H1 (cell line): ENCODE measurements at regions not wholly inside any gene's neighbourhood (a gene's known extent, or its start where the extent isn't known, plus 50 kb on each side); places are given as distances from the start of the nearest gene placed in this dataset.

ENCODE experiments used
- ASH2L ChIP-seq: fragments of 200-600, 300-600 bp; sonication (generic); IDR thresholded peaks from one replicate; pipeline ENCODE4 v1.7.1; 2017; ENCODE audit warnings: low read length
- CHD1 ChIP-seq: IDR thresholded peaks from 2 replicates; pipeline ENCODE4 v1.6.1; 2012; ENCODE audit warnings: low read depth, low read length, improper control_type of control experiment
- CHD7 ChIP-seq: fragments of 300-600 bp; sonication (generic); IDR thresholded peaks from 2 replicates; pipeline ENCODE4 v1.7.1; 2012; ENCODE audit warnings: low read length, moderate library complexity, mild to moderate bottlenecking, inconsistent platforms; ENCODE audit not compliant: insufficient replicate concordance
- CREB1 ChIP-seq: IDR thresholded peaks from 2 replicates; pipeline ENCODE4 v1.6.1; 2012; ENCODE audit warnings: inconsistent platforms
- EP300 ChIP-seq, 2 experiments: IDR thresholded peaks; 1 replicate in 1 of 2; 2 replicates in 1 of 2; pipeline ENCODE4 v1.6.1; 2011 to 2012; ENCODE audit warnings: low read depth in 2 of 2, low read length in 2 of 2, mild to moderate bottlenecking in 2 of 2, borderline replicate concordance in 1 of 2, inconsistent platforms in 1 of 2, moderate library complexity in 1 of 2
- JUND ChIP-seq: IDR thresholded peaks from 2 replicates; pipeline ENCODE4 v1.6.1; 2011; ENCODE audit warnings: mild to moderate bottlenecking, improper control_type of control experiment, low read length
- MAFK ChIP-seq: IDR thresholded peaks from 2 replicates; pipeline ENCODE4 v1.6.1; 2012; ENCODE audit warnings: low read depth, mild to moderate bottlenecking, improper control_type of control experiment, low read length
- NANOG ChIP-seq: IDR thresholded peaks from 2 replicates; pipeline ENCODE4 v1.6.1; 2011; ENCODE audit warnings: low read length, low read depth, mild to moderate bottlenecking, inconsistent platforms; ENCODE audit not compliant: insufficient read depth, poor library complexity, severe bottlenecking
- POLR2A ChIP-seq, 2 experiments: IDR thresholded peaks; 1 replicate in 1 of 2; 2 replicates in 1 of 2; pipeline ENCODE4 v1.6.1; 2011; ENCODE audit warnings: low read depth in 2 of 2, low read length in 2 of 2, mild to moderate bottlenecking in 2 of 2; ENCODE audit errors: control extremely low read depth in 1 of 2
- RBBP5 ChIP-seq: IDR thresholded peaks from 2 replicates; pipeline ENCODE4 v1.7.1; 2012; ENCODE audit warnings: low read depth, mild to moderate bottlenecking, inconsistent platforms, low read length, moderate library complexity, borderline replicate concordance
- SIX5 ChIP-seq: IDR thresholded peaks from 2 replicates; pipeline ENCODE4 v1.6.1; 2011; ENCODE audit warnings: mild to moderate bottlenecking, low read depth, low read length
- TBP ChIP-seq: IDR thresholded peaks from 2 replicates; pipeline ENCODE4 v1.6.1; 2011; ENCODE audit warnings: low read depth, low read length, improper control_type of control experiment
- YY1 ChIP-seq: IDR thresholded peaks from 2 replicates; pipeline ENCODE4 v1.6.1; 2011; ENCODE audit warnings: low read depth, mild to moderate bottlenecking, low read length

DNA sequence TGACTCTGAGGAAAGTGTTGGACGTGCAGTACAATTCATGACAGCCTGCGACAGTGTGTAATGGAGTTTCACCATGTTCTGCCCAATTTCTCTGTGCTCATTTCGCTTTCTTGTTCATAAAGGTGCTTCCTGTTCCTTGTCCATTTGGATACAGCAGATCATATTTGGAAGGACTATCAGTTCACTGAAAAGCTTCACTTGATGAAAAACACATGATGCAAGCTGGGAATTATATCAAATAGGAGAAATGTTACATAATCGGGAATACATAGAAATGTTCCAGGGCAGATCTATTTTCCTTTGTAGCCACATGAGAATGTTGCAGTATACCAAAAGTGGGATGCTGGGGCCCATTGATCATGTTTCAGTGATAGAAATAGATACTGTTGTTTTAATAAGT, 266.3 kb upstream of the SLC14A2 start (continued):
- no peak for TF ChIP-seq CHD7
- TF ChIP-seq TBP = no peak
- no peak for TF ChIP-seq YY1
- TF ChIP-seq CHD1 = no peak
- no peak for TF ChIP-seq JUND
- TF ChIP-seq NANOG = no peak
- TF ChIP-seq POLR2A (IDR thresholded peaks at IDR 0.05; ENCODE audit: control extremely low read depth in 1 of 2, low read depth in 2 of 2, low read length in 2 of 2) = no peak
- no peak for TF ChIP-seq RBBP5
- TF ChIP-seq MAFK = no peak
- TF ChIP-seq SIX5 = no peak
- TF ChIP-seq ASH2L = no peak
- no peak for TF ChIP-seq CREB1
- TF ChIP-seq EP300 (IDR thresholded peaks at IDR 0.05; ENCODE audit: borderline replicate concordance in 1 of 2, low read depth in 2 of 2, low read length in 2 of 2) = no peak
